IPS-NIHi7 (cell line): ENCODE measurements at regions not wholly inside any gene's neighbourhood (a gene's known extent, or its start where the extent isn't known, plus 50 kb on each side); places are given as distances from the start of the nearest gene placed in this dataset.
A peak's percentile ranks its signal among the peaks of the same experiment; 100 is the strongest.

ENCODE experiments used
- DNase-seq: peaks from one replicate; pipeline ENCODE4 v3.0.0; 2012; ENCODE audit warnings: mixed read lengths; ENCODE audit errors: extremely low spot score

DNA sequence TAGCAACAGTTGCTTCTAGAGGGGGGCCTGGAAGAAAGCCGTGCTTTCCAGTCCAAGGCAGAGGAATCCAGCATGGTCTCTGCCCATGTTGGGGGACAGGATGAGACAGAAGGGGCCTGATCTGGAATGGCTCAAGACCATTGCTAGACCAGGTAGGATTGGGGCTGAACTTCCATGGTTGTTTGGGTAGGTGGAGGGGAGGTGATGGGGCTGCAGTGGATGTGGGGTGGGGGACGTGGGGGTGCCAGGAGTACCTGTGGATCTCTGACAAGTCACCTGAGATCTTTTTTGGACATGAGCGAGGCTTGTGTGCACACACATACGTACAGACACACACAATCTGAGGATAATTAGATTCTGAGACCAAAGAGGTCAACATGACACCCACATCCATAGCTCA is 228.7 kb upstream of the SKOR2 start:
- DNase-seq = no peak

GRCh38 chr18:47471784-47472183 is 220.3 kb upstream of the SKOR2 start:
- no peak for DNase-seq

DNA sequence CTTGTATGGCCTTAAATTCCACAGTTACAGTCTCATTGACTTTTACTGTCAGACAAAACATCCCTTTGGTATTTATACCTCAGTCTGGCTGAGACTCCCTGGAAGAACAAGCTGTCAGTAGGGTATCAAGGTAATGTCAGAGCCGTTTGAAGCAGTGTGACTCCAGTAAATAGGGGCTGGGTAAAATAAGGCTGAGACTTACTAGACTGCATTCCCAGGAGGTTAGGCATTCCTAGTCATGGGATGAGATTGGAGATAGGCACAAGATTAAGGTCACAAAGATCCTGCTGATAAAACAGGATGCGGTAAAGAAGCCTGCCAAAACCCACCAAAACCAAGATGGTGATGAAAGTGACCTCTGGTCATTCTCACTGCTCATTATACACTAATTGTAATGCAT is 219.5 kb upstream of the SKOR2 start:
- no peak for DNase-seq

- no peak for DNase-seq
Measured at GRCh38 chr18:47469576-47469975, 218.1 kb upstream of the SKOR2 start.

DNA sequence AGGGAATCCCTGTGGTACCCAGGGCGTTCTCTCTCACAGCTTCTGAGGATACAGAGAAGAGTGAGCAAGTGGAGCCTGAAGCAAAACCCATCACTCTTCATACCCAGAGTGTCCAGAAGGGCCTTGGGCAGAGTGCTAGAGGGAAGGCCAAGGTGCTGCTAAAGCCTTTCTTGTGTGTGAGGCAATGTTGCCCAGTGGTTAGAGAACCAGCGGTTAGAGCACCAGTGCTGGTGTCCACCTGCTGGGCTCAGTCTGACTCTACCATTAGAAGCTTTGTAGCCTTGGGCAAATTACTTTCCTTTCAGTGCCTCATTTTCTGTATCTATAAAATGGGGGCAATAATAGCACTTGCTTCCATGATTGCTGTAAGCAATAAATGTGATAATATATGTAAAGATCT is 210.5 kb upstream of the SKOR2 start:
- DNase-seq = no peak

DNA sequence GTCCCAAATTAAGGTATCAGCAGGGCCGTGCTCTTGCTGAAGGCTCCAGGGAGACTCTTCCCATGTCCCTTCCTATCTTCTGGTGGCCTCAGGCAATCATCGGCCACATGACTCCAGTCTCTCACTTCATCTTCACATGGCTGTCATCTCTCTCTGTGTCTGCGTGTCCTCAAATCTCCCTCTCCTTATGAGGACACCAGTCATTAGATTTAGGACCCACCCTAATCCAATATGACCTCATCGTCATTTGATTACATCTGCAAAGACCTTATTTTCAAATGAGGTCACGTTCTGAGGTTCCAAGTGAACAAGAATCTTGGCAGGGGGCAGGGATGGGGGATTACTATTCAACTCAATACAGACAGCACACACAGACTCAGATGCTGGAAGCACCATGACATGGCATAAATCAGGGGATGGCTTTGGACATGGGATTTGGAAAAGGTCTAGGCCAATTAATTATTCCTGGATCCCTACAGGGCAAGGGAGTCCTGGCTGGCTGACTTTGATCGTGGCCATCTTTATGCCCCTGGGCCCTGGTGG is 210.0 kb upstream of the SKOR2 start:
- no peak for DNase-seq

DNA sequence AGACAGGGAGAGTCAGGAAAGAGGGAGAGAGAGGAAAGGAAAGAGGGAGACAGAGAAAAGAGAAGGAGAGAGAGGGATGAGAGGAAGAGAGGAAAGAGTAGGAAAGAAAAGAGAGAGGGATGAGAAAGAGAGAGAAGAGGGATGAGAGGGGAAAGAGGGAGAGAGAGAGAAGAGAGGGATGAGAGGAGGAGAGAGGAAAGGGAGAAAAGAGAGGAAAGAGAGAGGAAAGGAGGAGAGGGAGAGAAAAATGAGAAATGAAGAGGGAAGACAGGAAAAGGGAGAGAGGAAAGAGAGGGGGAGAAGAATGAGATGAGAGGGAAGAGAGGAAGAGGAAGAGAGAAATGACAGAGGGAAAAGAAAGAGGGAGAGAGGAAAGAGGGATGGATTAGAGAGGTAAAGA is 207.0 kb upstream of the SKOR2 start:
- no peak for DNase-seq

DNA sequence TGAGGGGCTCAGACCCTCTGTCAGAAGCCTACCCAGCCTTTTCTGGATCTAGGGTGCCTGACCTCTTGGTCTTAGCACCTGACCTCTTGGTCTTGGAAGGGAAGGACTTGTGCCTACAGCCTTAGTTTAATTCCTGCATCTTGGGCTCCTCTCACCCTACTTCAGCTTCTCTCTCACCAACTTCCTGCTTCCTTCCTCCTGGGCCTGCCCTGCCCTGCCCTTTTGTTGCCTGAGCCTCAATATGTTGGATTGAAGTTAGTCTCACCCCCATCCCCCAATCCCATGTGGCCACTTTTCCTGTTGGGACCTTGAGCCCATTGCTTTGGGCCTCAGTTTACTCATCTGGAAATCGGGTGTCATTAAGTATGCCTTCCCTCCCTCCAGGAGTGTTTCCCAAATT is 206.2 kb upstream of the SKOR2 start:
- DNase-seq = no peak

DNA sequence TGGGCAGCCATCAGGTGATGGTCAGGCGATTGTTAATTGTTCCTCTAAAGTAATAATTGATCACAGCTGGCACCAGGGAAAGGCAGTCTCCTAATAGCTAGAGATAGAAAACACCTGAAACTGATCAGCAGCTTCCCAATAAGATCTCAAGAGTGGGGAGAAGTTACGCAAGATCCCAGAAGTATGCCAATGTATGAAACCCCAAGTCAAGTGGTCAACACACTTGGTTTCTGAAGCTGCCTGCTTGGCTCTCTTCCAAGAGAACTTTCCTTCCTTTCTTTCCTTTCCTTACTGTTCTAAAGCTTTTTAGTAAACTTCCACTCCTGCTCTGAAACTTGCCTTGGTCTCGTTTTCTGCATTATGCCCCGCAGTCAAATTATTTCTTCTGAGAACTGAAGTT is 201.6 kb upstream of the SKOR2 start:
- no peak for DNase-seq

DNA sequence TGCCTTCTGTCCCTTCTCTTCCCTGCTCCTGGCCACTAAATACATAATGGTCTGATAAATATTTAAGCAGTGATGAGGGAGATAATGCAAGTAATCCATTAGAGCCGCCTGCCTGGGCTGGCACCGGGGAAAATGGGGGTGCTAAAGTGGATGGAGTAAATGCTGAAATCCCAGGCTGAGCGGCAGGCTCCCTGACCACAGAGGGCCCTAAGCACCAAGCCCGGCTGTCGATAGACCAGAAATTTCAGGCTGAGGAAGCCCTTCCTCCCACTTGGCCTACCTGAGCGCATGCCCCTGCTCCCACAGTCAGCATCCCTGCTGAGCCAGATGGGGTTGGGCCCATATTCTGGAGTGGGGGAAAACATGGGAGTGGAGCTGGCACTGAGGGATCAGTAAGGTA is 197.5 kb upstream of the SKOR2 start:
- DNase-seq = no peak

DNA sequence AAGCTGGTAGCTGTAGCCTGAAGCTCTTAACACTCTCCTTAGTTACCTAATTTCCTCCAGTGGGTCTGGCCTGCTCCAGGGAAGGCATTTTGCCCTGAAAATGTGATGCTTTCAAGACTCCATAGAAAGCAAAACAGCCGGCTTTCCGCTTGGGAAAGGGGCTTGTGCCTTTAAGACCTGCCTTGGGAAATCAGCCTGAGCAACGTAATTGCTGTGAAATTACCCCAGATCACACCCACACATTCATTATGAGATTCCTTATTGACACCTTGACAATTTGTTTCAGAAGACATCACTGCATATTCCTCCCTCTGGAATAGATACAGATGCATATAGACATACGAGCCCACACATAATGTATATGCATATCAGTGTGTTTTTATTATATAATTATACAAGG is 190.5 kb upstream of the SKOR2 start:
- DNase-seq = no peak

- DNase-seq = no peak
Measured at GRCh38 chr18:47438001-47438400, 186.5 kb upstream of the SKOR2 start.

DNA sequence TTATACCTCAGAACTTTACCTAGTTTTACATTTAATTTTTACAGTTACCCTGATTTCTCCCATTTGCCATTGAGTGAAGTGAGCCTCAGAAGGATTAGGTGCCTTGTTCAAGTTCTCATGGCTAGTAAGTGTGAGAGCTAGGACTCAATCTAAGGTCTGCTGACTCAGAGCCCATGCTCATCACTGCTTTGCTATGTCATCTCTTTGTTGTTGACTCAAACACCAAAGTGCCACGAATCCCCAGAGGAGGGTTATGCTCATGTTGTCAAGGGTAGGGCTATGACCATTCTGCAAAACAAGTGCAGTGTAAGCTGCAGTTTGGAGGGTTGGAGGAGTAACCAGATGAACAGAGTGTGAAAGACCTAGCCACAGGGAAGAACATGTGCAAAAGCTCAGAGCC is 185.4 kb upstream of the SKOR2 start:
- no peak for DNase-seq

DNA sequence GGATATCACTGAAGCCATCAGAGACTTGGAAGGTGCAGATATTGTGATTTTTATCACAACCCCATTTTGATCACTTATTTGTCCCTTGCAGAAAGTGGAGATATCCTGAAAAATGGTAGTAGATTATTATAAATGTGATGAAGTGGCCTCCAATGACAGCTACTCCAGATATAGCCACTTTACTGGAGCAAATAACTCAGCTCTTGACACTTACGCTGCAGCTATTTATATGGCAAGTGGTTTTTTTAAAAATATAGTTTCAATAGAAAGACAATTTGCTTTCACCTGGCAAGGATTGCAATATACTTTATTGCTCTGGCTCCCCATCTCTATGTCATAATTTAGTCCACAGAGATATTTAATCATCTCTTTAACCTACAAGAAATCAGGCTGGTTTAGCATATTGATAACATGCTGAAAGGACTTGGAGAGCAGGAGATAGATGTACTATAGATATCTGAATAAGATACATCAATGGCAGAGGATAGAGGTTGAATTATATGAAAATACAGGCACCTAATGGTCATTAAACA is 182.8 kb upstream of the SKOR2 start:
- DNase-seq = no peak

- DNase-seq = no peak
Measured at GRCh38 chr18:47427923-47428637, 176.6 kb upstream of the SKOR2 start.

GRCh38 chr18:47427072-47427471 is 175.6 kb upstream of the SKOR2 start:
- no peak for DNase-seq

DNA sequence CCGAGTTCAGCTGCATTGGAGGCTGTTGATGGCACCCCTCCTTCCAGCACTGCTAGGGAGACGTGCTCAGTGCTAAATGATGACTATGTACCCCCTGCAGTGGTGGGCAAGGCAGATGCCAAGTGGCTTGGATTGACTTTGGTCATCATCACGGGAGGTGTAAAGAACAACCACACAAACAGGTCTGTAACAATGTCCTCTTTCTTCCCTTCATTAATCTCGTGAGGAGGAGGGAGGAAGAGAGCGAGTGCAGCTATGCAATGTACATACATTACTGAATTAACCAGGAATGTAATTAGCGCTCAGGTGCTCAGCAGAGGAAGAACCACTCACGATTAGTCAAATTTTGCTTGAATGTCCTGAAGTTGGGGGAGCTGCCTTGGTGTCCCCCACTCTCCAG is 173.9 kb upstream of the SKOR2 start:
- DNase-seq = no peak

DNA sequence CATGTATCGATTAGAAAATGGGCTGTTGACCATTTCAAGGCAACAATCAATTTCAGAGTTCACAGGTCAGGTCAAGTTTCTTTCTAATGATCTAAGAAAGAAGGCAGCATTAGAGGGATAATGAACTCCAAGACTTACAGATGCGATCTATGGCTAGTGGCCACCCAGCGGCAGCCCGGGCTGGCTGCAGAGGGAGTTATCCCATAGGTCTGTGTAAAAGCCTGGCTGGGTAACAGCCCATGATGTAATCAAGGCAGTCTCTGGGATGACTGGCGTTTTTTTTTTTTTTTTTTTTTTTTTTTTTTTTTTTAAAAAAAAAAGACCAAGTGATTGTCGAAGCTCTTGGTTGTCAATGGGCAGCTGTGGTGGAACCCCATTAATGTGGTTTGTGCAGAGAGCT is 171.1 kb upstream of the SKOR2 start:
- DNase-seq = peak; percentile 62

- no peak for DNase-seq
Measured at GRCh38 chr18:47420130-47420529, 168.7 kb upstream of the SKOR2 start.

DNA sequence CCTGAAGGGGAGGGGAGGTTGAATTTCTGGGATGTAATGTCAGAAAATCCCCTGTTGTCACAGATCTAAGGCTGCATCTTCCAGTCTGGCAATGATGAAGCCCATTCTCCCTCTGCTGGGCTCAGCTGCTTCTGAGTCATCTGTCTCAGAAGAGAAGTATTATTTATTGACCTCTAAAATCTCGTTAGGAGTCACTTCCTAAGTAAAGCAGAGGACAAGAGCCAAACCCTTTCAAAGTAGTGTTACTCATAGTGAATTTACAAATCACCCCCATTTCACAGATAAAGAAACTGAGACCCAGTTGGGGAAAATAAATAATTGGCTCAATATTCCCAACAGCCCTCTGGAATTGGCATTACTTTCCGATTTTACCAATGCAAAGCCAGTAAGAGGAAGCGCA is 167.3 kb upstream of the SKOR2 start:
- peak; percentile 22 for DNase-seq

DNA sequence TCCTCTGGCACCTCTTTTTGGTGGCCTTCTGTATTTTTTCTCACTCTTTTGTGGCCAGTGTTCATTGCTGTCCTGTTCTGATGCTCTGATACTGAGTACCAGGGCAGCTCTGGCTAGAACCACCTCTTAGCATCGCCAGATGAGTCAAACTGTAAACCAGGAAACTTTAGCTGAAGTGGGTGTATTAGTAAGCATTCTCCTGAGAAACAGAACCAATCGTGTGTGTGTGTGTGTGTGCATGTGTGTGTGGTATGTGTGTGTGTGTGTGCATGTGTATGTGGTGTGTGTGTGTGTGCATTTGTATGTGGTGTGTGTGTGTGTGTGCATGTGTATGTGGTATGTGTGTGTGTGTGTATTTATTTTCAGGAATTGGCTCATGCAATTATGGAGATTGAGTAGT is 166.3 kb upstream of the SKOR2 start:
- no peak for DNase-seq

GRCh38 chr18:47415881-47416280 is 164.4 kb upstream of the SKOR2 start:
- DNase-seq = no peak

GRCh38 chr18:47413327-47413726 is 161.9 kb upstream of the SKOR2 start:
- DNase-seq = no peak

- DNase-seq = no peak
Measured at GRCh38 chr18:47412924-47413323, 161.5 kb upstream of the SKOR2 start.
